Fibroblast of pulmonary artery (primary cell): ENCODE measurements at regions not wholly inside any gene's neighbourhood (a gene's known extent, or its start where the extent isn't known, plus 50 kb on each side); places are given as distances from the start of the nearest gene placed in this dataset.
A peak's percentile ranks its signal among the peaks of the same experiment; 100 is the strongest.

Experiments used
- DNase-seq: peaks from one replicate; pipeline ENCODE4 v3.0.0-alpha.2; 2010; ENCODE audit warnings: low read depth
- H3K4me3 ChIP-seq: replicated peaks from 2 replicates; pipeline ENCODE4 v1.5.1; 2011; ENCODE audit warnings: low read depth, mild to moderate bottlenecking, control low read depth, low read length, moderate library complexity
- CTCF ChIP-seq: IDR thresholded peaks from 2 replicates; pipeline ENCODE4 v1.5.1; 2011; ENCODE audit warnings: mild to moderate bottlenecking, control low read depth, low read length, inconsistent platforms; ENCODE audit errors: missing control alignments

GRCh38 chr12:87870061-87870460 is 159.1 kb downstream of the C12orf50 start:
- H3K4me3 ChIP-seq: no peak overlapping the region
- DNase-seq: peak; percentile 23
- no peak for TF ChIP-seq CTCF

- no peak overlapping the region for H3K4me3 ChIP-seq
- DNase-seq: peak; percentile 17
- TF ChIP-seq CTCF: peak; percentile 60
These were observed 162.5 kb downstream of the C12orf50 start for GRCh38 chr12:87866578-87867292.

GRCh38 chr12:87861791-87862190 is 167.4 kb downstream of the C12orf50 start:
- no peak for DNase-seq
- no peak for TF ChIP-seq CTCF
- no peak overlapping the region for H3K4me3 ChIP-seq

GRCh38 chr12:87853448-87854003 is 175.7 kb downstream of the C12orf50 start:
- DNase-seq: no peak
- no peak for TF ChIP-seq CTCF
- no peak overlapping the region for H3K4me3 ChIP-seq

- H3K4me3 ChIP-seq: no peak overlapping the region
- DNase-seq: no peak
- TF ChIP-seq CTCF: no peak
These were observed 180.1 kb downstream of the C12orf50 start for GRCh38 chr12:87849074-87849473.

GRCh38 chr12:87848248-87848868 is 180.8 kb downstream of the C12orf50 start:
- peak; percentile 89 for DNase-seq
- TF ChIP-seq CTCF: peak; percentile 81
- no peak overlapping the region for H3K4me3 ChIP-seq
